ENCODE measurements at regions not wholly inside any gene's neighbourhood (a gene's known extent, or its start where the extent isn't known, plus 50 kb on each side); places are given as distances from the start of the nearest gene placed in this dataset.
A peak's percentile ranks its signal among the peaks of the same experiment; 100 is the strongest.

DNA sequence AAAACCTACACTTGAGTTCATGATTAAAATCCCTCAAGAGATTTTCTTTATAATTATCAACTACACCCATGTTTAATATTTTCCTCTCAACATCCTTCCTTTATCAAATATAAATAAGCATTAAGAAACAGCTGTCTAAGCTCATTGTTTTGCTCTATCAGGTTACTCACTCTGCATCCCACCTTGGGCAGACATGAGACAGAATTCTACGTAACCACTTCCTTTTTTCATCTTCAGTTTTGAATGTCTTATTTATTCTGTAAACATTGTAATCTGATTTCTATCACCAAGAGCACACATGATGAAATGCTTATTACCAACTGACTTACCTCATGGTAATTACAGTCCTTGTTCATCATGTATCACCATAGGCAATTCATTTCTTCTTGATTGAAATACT is 1256.6 kb upstream of the ATXN8OS start:
- Mint-ChIP-seq H3K27me3 (no peaks in the 10 kb centered on the region), H3K9me3 (no peaks in the 10 kb centered on the region), H3K4me1 (ENCODE audit: unreplicated experiment) (peaks cover 3% of the 10 kb centered on the region), H3K4me3 (no peak overlapping the region), H3K27ac (no peak overlapping the region), H3K36me3 (no peaks in the 10 kb centered on the region)
- DNase-seq (ENCODE audit: extremely low spot score, unreplicated experiment), result no peak
- no peak for TF ChIP-seq CTCF (conservative IDR thresholded peaks at IDR 0.05)

DNA sequence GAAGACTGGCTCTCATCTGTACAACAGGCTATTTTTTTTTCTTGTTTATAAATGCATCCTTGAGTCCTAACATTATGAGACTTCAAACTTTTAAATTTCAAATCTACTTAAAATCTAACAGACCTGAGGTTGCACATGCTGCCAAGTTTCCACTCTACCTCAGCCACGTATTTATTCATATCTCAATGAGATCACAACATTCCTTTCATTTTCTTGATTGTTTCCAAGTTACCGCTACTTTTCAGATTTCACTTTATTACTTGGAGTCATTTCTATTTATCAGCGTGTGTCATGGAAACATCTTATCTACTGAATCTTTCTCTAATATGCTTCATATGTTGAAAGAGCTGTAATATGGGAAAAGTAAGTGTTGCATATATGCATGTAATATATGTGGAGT is 1257.5 kb upstream of the ATXN8OS start:
- H3K27ac Mint-ChIP-seq, result no peak overlapping the region
- no peaks in the 10 kb centered on the region for H3K9me3 Mint-ChIP-seq
- TF ChIP-seq CTCF (conservative IDR thresholded peaks at IDR 0.05), result no peak
- DNase-seq (ENCODE audit: extremely low spot score, unreplicated experiment), result no peak
- H3K27me3 Mint-ChIP-seq, result no peaks in the 10 kb centered on the region
- peaks cover 3% of the 10 kb centered on the region for H3K4me1 Mint-ChIP-seq (ENCODE audit: unreplicated experiment)
- no peaks in the 10 kb centered on the region for H3K36me3 Mint-ChIP-seq
- H3K4me3 Mint-ChIP-seq, result no peak overlapping the region

GRCh38 chr13:68846663-68847062 is 1261.0 kb upstream of the ATXN8OS start:
- no peak for DNase-seq (ENCODE audit: extremely low spot score, unreplicated experiment)
- Mint-ChIP-seq H3K9me3 (no peaks in the 10 kb centered on the region), H3K4me3 (no peak overlapping the region), H3K36me3 (no peaks in the 10 kb centered on the region), H3K27ac (no peak overlapping the region), H3K27me3 (no peaks in the 10 kb centered on the region), H3K4me1 (ENCODE audit: unreplicated experiment) (peaks cover 3% of the 10 kb centered on the region)
- no peak for TF ChIP-seq CTCF (conservative IDR thresholded peaks at IDR 0.05)

DNA sequence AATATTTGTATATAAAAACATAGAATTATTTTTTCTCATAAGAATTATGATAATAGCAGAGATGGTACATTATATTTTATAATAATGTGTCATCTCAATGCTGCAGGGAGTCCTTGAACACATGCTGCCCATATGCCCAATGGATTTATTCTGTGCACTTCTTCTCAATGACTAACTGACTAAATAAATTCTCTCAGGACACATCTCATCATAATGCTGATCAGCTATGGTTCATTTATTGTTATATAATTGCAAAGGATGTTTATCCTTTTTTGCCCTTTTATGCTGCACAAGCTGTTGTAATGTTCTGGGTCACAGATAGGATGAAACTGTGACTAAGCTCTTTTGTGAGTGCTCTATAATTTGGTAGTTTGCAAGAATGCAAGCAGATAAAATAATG is 1273.3 kb upstream of the ATXN8OS start:
- TF ChIP-seq CTCF (conservative IDR thresholded peaks at IDR 0.05), result no peak
- H3K27ac Mint-ChIP-seq, result no peak overlapping the region
- no peaks in the 10 kb centered on the region for H3K27me3 Mint-ChIP-seq
- H3K36me3 Mint-ChIP-seq, result no peaks in the 10 kb centered on the region
- no peaks in the 10 kb centered on the region for H3K9me3 Mint-ChIP-seq
- H3K4me3 Mint-ChIP-seq, result no peak overlapping the region
- H3K4me1 Mint-ChIP-seq (ENCODE audit: unreplicated experiment), result no peaks in the 10 kb centered on the region
- no peak for DNase-seq (ENCODE audit: extremely low spot score, unreplicated experiment)

DNA sequence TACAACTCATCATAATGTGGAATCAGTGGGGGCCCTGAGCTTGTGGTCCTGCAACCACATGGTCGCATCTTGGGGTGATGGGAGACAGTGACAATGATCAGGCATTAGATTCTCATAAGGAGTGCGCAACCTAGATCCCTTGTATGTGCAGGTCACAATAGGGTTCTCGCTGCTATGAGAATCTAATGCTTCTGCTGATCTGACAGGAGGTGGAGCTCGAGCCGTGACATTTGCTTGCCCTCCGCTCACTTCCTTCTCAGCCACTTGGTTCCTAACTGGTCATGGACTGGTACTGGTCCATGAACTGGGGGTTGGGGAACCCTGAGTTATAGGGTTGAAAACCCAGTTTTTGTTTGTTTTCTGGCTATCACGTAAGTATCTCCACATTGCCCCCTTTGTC is 1290.9 kb upstream of the ATXN8OS start:
- no peaks in the 10 kb centered on the region for H3K36me3 Mint-ChIP-seq
- DNase-seq (ENCODE audit: extremely low spot score, unreplicated experiment), result no peak
- H3K27me3 Mint-ChIP-seq, result no peaks in the 10 kb centered on the region
- H3K9me3 Mint-ChIP-seq, result no peaks in the 10 kb centered on the region
- TF ChIP-seq CTCF (conservative IDR thresholded peaks at IDR 0.05), result no peak
- H3K27ac Mint-ChIP-seq, result no peak overlapping the region
- peaks cover 7% of the 10 kb centered on the region for H3K4me1 Mint-ChIP-seq (ENCODE audit: unreplicated experiment)
- H3K4me3 Mint-ChIP-seq, result no peak overlapping the region

GRCh38 chr13:68813180-68813796 is 1294.3 kb upstream of the ATXN8OS start:
- H3K36me3 Mint-ChIP-seq, result no peaks in the 10 kb centered on the region
- no peak overlapping the region for H3K27ac Mint-ChIP-seq
- H3K27me3 Mint-ChIP-seq, result no peaks in the 10 kb centered on the region
- no peaks in the 10 kb centered on the region for H3K9me3 Mint-ChIP-seq
- H3K4me1 Mint-ChIP-seq (ENCODE audit: unreplicated experiment), result peaks cover 7% of the 10 kb centered on the region
- peak overlapping the region; percentile 45 for H3K4me3 Mint-ChIP-seq
- TF ChIP-seq CTCF (conservative IDR thresholded peaks at IDR 0.05), result no peak
- DNase-seq (ENCODE audit: extremely low spot score, unreplicated experiment), result no peak
